ENCODE measurements at regions not wholly inside any gene's neighbourhood (a gene's known extent, or its start where the extent isn't known, plus 50 kb on each side); places are given as distances from the start of the nearest gene placed in this dataset.

- DNase-seq (ENCODE audit: low spot score): no peak
Measured at GRCh38 chr6:110537208-110538123, 61.1 kb upstream of the SLC22A16 start.

- no peak for DNase-seq (ENCODE audit: low spot score)
Measured at GRCh38 chr6:110534731-110535492, 58.5 kb upstream of the SLC22A16 start.

GRCh38 chr6:110532431-110532830, 56.0 kb upstream of the SLC22A16 start:
- no peak for DNase-seq (ENCODE audit: low spot score)

- no peak for DNase-seq (ENCODE audit: low spot score)
Measured at GRCh38 chr6:110530671-110531070, 54.3 kb upstream of the SLC22A16 start.

- DNase-seq (ENCODE audit: low spot score): no peak
Measured at GRCh38 chr6:110529907-110530306, 53.5 kb upstream of the SLC22A16 start.

GRCh38 chr6:110529355-110529754, 52.9 kb upstream of the SLC22A16 start:
- DNase-seq (ENCODE audit: low spot score): no peak

GRCh38 chr6:110528930-110529325, 52.5 kb upstream of the SLC22A16 start:
- DNase-seq (ENCODE audit: low spot score): no peak

GRCh38 chr6:110528101-110528929, 51.9 kb upstream of the SLC22A16 start:
- peak; percentile 81 for DNase-seq (ENCODE audit: low spot score)

GRCh38 chr6:110527516-110527915, 51.1 kb upstream of the SLC22A16 start:
- no peak for DNase-seq (ENCODE audit: low spot score)

- DNase-seq (ENCODE audit: low spot score): no peak
Measured at GRCh38 chr6:110526726-110527125, 50.3 kb upstream of the SLC22A16 start.
